Tibial artery (tissue), 4 donors: ENCODE measurements at regions not wholly inside any gene's neighbourhood (a gene's known extent, or its start where the extent isn't known, plus 50 kb on each side); places are given as distances from the start of the nearest gene placed in this dataset.

Source experiments
- DNase-seq, 2 donors: peaks; one replicate each; pipeline ENCODE4 v3.0.0-alpha.2; 2019
- H3K27ac ChIP-seq, 2 donors: fragments of 200-600 bp; sonication (generic) in 1 of 2; 1 replicate in 1 of 2; 2 replicates in 1 of 2; pipeline ENCODE4 v1.5.1; 2018 to 2019; ENCODE audit warnings: mild to moderate bottlenecking in 1 of 2
- H3K27me3 ChIP-seq, 2 donors: fragments of 200-600 bp; sonication (generic) in 1 of 2; one replicate each; pipeline versions ENCODE4 v1.5.1 to v1.6.0; 2016 to 2019
- H3K36me3 ChIP-seq, 3 donors: fragments of 200-600 bp; sonication (generic) in 2 of 3; one replicate each; pipeline ENCODE4 v1.5.1; 2016 to 2019; ENCODE audit warnings: mild to moderate bottlenecking in 2 of 3
- H3K4me1 ChIP-seq, 4 donors: fragments of 200-600 bp; sonication (generic) in 2 of 4; 1 replicate in 3 of 4; 2 replicates in 1 of 4; pipeline ENCODE4 v1.5.1; 2016 to 2019
- H3K4me3 ChIP-seq, 2 donors: fragments of 200-600 bp; sonication (generic) in 1 of 2; 1 replicate in 1 of 2; 2 replicates in 1 of 2; pipeline ENCODE4 v1.5.1; 2018 to 2019; ENCODE audit warnings: mild to moderate bottlenecking in 2 of 2
- H3K9me3 ChIP-seq, 3 donors: fragments of 200-600 bp; sonication (generic) in 1 of 3; one replicate each; pipeline ENCODE4 v1.5.1; 2016 to 2019
- intact Hi-C: fragments of 100-400 bp; cut with DNase I; formaldehyde crosslinking; loops from one replicate; pipeline ENCODE4 v1.15.0; 2023; ENCODE audit warnings: low total_unique reads
- TF ChIP-seq, protein P1 (sequence below), 2 experiments: fragments of 200-600 bp in 1 of 2; fragments of 450-650 bp in 1 of 2; IDR thresholded peaks; one replicate each; pipeline ENCODE4 v1.5.1; 2017 to 2019; ENCODE audit warnings: antibody characterized with exemption in 2 of 2, mild to moderate bottlenecking in 1 of 2, moderate library complexity in 1 of 2

DNA sequence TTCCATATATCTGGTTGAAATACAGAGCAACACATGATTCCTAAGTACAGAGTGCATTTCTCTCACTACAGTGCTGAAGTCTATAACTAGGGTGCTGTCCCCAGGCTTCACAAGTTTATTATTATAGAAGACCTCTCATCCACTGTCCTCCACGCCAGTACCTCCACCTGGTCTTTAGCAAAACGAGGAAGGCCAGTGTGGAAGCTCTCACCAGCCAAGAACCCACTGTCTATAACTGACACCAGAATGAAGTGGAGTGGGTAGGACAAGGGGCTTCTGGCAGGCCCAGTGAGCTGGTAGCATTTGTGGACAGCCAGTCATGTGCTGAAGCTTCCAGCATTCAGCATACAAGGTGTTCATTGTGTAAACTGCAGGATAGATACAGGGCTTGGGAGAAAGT is 430.7 kb downstream of the GADD45G start:
- Histone ChIP-seq H3K4me3 (no peak overlapping the region), H3K4me1 (no peaks in the 10 kb centered on the region), H3K27ac (no peak overlapping the region), H3K27me3 (no peaks in the 10 kb centered on the region), H3K9me3 (no peaks in the 10 kb centered on the region), H3K36me3 (no peaks in the 10 kb centered on the region)
- no peak for DNase-seq
- intact Hi-C loops, result no loop called here
- TF ChIP-seq, protein P1, sequence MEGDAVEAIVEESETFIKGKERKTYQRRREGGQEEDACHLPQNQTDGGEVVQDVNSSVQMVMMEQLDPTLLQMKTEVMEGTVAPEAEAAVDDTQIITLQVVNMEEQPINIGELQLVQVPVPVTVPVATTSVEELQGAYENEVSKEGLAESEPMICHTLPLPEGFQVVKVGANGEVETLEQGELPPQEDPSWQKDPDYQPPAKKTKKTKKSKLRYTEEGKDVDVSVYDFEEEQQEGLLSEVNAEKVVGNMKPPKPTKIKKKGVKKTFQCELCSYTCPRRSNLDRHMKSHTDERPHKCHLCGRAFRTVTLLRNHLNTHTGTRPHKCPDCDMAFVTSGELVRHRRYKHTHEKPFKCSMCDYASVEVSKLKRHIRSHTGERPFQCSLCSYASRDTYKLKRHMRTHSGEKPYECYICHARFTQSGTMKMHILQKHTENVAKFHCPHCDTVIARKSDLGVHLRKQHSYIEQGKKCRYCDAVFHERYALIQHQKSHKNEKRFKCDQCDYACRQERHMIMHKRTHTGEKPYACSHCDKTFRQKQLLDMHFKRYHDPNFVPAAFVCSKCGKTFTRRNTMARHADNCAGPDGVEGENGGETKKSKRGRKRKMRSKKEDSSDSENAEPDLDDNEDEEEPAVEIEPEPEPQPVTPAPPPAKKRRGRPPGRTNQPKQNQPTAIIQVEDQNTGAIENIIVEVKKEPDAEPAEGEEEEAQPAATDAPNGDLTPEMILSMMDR (IDR thresholded peaks at IDR 0.05), result no peak

DNA sequence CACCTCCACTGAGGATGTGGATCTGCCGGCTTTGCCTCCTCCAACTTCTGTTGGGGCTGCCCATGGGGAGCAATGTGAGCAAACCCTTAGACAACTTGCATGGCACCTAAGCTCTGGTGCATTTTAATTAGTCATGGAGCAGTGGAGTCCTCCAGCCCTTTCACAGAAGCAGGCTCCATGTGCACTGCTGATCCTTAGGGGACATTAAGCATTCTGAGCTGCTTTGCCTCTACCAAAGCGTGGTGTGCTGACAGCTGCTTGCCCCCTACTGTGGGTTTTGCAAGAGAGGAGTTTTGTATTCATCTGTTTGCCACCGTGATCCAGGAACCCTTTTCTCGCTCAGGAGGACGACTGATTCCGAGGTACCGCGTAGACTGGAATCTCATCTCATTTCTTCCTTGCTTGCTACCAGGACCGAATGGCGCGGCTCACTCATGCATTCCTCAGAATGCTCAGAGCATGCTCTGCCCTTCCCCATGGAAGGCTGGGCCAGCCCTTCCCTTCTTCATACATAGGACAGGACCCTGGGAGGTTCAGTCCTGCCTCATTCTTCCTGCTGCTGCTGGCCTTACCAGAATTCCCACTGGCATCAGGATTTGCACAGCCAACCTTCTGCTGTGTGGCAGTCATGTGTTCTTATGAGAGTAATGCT is 432.5 kb downstream of the GADD45G start:
- H3K36me3 ChIP-seq, result no peaks in the 10 kb centered on the region
- no peaks in the 10 kb centered on the region for H3K4me1 ChIP-seq
- no peak overlapping the region for H3K27ac ChIP-seq
- TF ChIP-seq, protein P1 (IDR thresholded peaks at IDR 0.05), result no peak
- H3K27me3 ChIP-seq, result no peaks in the 10 kb centered on the region
- no peaks in the 10 kb centered on the region for H3K9me3 ChIP-seq
- H3K4me3 ChIP-seq, result no peak overlapping the region
- DNase-seq, result no peak
- intact Hi-C loops, result no loop called here

DNA sequence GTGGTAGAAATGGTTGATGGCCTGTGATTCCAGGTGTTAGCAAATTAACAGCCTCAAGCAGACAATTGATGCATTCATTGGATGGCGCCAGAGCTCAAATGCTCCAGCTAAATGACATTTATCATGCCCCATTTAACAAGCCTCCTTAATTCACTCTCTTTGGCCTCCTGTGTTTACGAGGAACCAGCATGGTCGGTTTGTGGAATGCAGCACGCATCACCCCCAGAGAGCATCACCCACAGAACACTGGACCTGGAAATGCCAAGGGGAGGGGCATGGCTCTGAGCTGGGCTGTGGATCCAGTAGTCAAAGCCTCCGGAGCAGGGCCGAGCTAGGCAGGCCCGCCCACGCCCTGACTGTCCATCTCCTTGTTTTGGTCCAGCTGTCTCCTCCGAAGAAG is 434.0 kb downstream of the GADD45G start:
- TF ChIP-seq, protein P1 (IDR thresholded peaks at IDR 0.05), result no peak
- intact Hi-C loops, result no loop called here
- DNase-seq, result no peak

DNA sequence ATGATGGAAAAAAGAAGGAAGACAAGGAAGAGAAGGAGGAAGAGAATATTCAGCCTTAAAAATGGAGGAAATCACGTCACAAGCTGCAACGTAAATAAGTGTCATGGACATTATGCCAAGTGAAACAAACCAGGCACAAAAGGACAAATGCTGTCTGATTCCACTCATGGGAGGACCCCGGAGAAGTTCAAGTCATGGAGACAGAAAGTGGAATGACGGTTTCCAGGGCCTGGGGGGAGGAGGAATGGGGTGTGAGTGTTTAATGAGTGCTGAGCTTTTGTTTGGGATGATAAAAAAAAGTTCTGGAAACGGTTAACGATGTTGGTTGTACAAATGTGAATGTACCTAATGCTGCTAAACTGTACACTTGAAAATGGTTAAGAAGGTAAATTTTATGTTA is 439.5 kb downstream of the GADD45G start:
- no peaks in the 10 kb centered on the region for H3K4me1 ChIP-seq
- no peak overlapping the region for H3K4me3 ChIP-seq
- H3K27ac ChIP-seq, result no peak overlapping the region
- H3K9me3 ChIP-seq, result no peaks in the 10 kb centered on the region
- TF ChIP-seq, protein P1 (IDR thresholded peaks at IDR 0.05), result no peak
- no peaks in the 10 kb centered on the region for H3K27me3 ChIP-seq
- intact Hi-C loops, result no loop called here
- no peaks in the 10 kb centered on the region for H3K36me3 ChIP-seq
- no peak for DNase-seq

More for the DNA sequence above, 434.0 kb downstream of the GADD45G start:
- Histone ChIP-seq H3K27ac (no peak overlapping the region), H3K27me3 (no peaks in the 10 kb centered on the region), H3K9me3 (no peaks in the 10 kb centered on the region), H3K36me3 (no peaks in the 10 kb centered on the region), H3K4me1 (no peaks in the 10 kb centered on the region), H3K4me3 (no peak overlapping the region)

DNA sequence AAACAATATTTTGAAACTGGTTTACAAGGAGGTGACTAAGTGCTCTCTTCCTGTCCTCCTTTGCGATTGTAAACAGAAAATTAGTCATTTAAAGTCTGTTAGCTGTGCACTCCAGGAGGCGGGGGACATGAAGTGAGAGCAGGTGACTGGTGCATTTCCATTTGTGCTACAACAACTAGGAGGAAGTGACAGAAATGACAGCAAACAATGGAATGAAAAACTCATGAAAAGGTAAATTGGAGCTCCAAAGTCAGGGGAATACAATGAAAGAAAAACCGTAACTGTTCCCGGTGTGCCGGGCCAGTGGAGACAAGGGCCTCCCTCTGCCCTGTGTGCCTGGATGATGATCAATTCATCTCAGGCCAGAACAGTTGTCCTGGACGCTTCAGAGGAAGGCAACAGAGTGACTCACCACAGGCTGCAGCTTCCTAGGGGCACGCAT is 439.9 kb downstream of the GADD45G start:
- TF ChIP-seq, protein P1 (IDR thresholded peaks at IDR 0.05), result no peak
- no peaks in the 10 kb centered on the region for H3K27me3 ChIP-seq
- H3K9me3 ChIP-seq, result no peaks in the 10 kb centered on the region
- no peaks in the 10 kb centered on the region for H3K4me1 ChIP-seq
- intact Hi-C loops, result no loop called here
- no peaks in the 10 kb centered on the region for H3K36me3 ChIP-seq
- H3K4me3 ChIP-seq, result no peak overlapping the region
- H3K27ac ChIP-seq, result no peak overlapping the region
- DNase-seq, result no peak
